GM12878 (cell line): ENCODE measurements at regions not wholly inside any gene's neighbourhood (a gene's known extent, or its start where the extent isn't known, plus 50 kb on each side); places are given as distances from the start of the nearest gene placed in this dataset.

Experiments
- ATAC-seq: fragments of 200-7000 bp; cut with Tn5 transposase; 3 replicates; pipeline ENCODE4 v1.9.1; 2020; ENCODE audit warnings: mild to moderate bottlenecking, moderate library complexity
- BruUV-seq: library from RNA; stranded (reverse); fragments of 400-500 nt; replicated peaks from 2 replicates; lab custom pipeline; 2021; lab: Mats Ljungman, UMichigan
- CTCF ChIA-PET: fragments of 300-600 bp; sonication (Branson Sonifier 250); formaldehyde crosslinking; extraction: SDS; loops from one replicate; lab custom pipeline; 2021; ENCODE audit warnings: inconsistent platforms; lab: Yijun Ruan, JAX
- POLR2A ChIA-PET: fragments of 350-600 bp; formaldehyde crosslinking; extraction: SDS; loops from one replicate; lab custom pipeline; 2021; ENCODE audit warnings: inconsistent platforms; lab: Charles Lee
- RAD21 ChIA-PET: fragments of 300-600 bp; sonication (Branson Sonifier 250); formaldehyde crosslinking; loops from one replicate; lab custom pipeline; 2023; ENCODE audit warnings: antibody characterized with exemption; ENCODE audit not compliant: unreplicated experiment; lab: Charles Lee
- SMC1A ChIA-PET: fragments of 300-600 bp; sonication (Branson Sonifier 250); formaldehyde crosslinking; loops from one replicate; lab custom pipeline; 2023; ENCODE audit not compliant: unreplicated experiment, uncharacterized antibody; lab: Charles Lee
- DNase-seq: peaks from one replicate; pipeline ENCODE4 v3.0.0-alpha.2; 2011; ENCODE audit warnings: low read depth, low spot score
- FAIRE-seq: peaks from 3 replicates; lab custom pipeline; 2011; peaks lifted over from hg19 to GRCh38; lab: Jason Lieb, UNC
- H2AFZ ChIP-seq: 2 replicates; pipeline ENCODE4 v1.6.0; 2011; ENCODE audit warnings: low read depth, low read length, control low read depth; ENCODE audit not compliant: control insufficient read depth
- H3K27ac ChIP-seq: 2 replicates; pipeline ENCODE4 v1.5.1; 2011; ENCODE audit warnings: control low read depth; ENCODE audit not compliant: control insufficient read depth, insufficient read depth
- H3K27me3 ChIP-seq, 2 experiments: replicated peaks in 1 of 2; 2 replicates each; pipeline versions ENCODE4 v1.6.0 to v1.6.1; 2011; ENCODE audit warnings: low read length in 1 of 2; ENCODE audit not compliant: control insufficient read depth in 2 of 2, insufficient read depth in 2 of 2
- H3K36me3 ChIP-seq, 2 experiments: 2 replicates each; pipeline ENCODE4 v1.5.1; 2011; ENCODE audit warnings: low read length in 1 of 2; ENCODE audit not compliant: control insufficient read depth in 2 of 2, insufficient read depth in 2 of 2
- H3K4me1 ChIP-seq: 2 replicates; pipeline ENCODE4 v1.6.1; 2011; ENCODE audit warnings: mild to moderate bottlenecking, low read length, moderate library complexity, mixed read lengths; ENCODE audit not compliant: control insufficient read depth, insufficient read depth
- H3K4me2 ChIP-seq: 2 replicates; pipeline ENCODE4 v1.6.0; 2011; ENCODE audit warnings: control low read depth; ENCODE audit not compliant: control insufficient read depth, insufficient read depth
- H3K4me3 ChIP-seq: fragments of 200-600 bp; sonication (generic); 2 replicates; pipeline ENCODE4 v1.5.1; 2016
- H3K79me2 ChIP-seq: 2 replicates; pipeline ENCODE4 v1.6.0; 2011; ENCODE audit warnings: low read length; ENCODE audit not compliant: control insufficient read depth, insufficient read depth
- H3K9ac ChIP-seq: 2 replicates; pipeline ENCODE4 v1.8.0; 2011; ENCODE audit warnings: low read length, control low read depth, mixed read lengths; ENCODE audit not compliant: control insufficient read depth, insufficient read depth
- H3K9me3 ChIP-seq: replicated peaks from 3 replicates; pipeline ENCODE4 v1.5.1; 2011; ENCODE audit warnings: mild to moderate bottlenecking, low read length; ENCODE audit not compliant: control insufficient read depth, insufficient read depth
- H4K20me1 ChIP-seq: 2 replicates; pipeline ENCODE4 v1.6.0; 2011; ENCODE audit not compliant: control insufficient read depth, insufficient read depth
- EED ChIP-seq: sonication (generic); IDR thresholded peaks from 2 replicates; pipeline ENCODE4 v1.6.1; 2016; ENCODE audit warnings: antibody characterized with exemption, low read depth
- REST ChIP-seq: IDR thresholded peaks from 2 replicates; pipeline ENCODE4 v1.6.1; 2012; ENCODE audit warnings: mild to moderate bottlenecking, low read depth, low read length
- TARDBP ChIP-seq: IDR thresholded peaks from 2 replicates; pipeline ENCODE4 v1.6.1; 2016; ENCODE audit warnings: borderline replicate concordance
- in situ Hi-C: fragments of 300-500 bp; cut with MboI; formaldehyde crosslinking; loops from 9 replicates; pipeline ENCODE4 v1.14.3; 2018; ENCODE audit warnings: mixed read lengths
- intact Hi-C: fragments of 100-400 bp; cut with micrococcal nuclease; formaldehyde crosslinking; loops from one replicate; pipeline ENCODE4 v1.14.2; 2022; ENCODE audit not compliant: unreplicated experiment
- TF ChIP-seq, protein P1 (sequence below): fragments of 450-650 bp; IDR thresholded peaks from 2 replicates; pipeline ENCODE4 v1.6.1; 2016; ENCODE audit warnings: mild to moderate bottlenecking

GRCh38 chr12:73547421-73547820, 990.2 kb upstream of the ATXN7L3B start:
- no peaks in the 10 kb centered on the region for H3K9me3 ChIP-seq
- H2AFZ ChIP-seq = no peak overlapping the region
- H4K20me1 ChIP-seq = no peaks in the 10 kb centered on the region
- no peak overlapping the region for H3K27ac ChIP-seq
- no peak for TF ChIP-seq REST
- TF ChIP-seq, protein P1, sequence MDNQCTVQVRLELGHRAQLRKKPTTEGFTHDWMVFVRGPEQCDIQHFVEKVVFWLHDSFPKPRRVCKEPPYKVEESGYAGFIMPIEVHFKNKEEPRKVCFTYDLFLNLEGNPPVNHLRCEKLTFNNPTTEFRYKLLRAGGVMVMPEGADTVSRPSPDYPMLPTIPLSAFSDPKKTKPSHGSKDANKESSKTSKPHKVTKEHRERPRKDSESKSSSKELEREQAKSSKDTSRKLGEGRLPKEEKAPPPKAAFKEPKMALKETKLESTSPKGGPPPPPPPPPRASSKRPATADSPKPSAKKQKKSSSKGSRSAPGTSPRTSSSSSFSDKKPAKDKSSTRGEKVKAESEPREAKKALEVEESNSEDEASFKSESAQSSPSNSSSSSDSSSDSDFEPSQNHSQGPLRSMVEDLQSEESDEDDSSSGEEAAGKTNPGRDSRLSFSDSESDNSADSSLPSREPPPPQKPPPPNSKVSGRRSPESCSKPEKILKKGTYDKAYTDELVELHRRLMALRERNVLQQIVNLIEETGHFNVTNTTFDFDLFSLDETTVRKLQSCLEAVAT = no peak
- TF ChIP-seq EED = no peak
- TF ChIP-seq TARDBP = no peak
- H3K27me3 ChIP-seq = no peaks in the 10 kb centered on the region
- H3K9ac ChIP-seq = no peak overlapping the region
- no peak for FAIRE-seq
- ChIA-PET POLR2A (no interaction called here), RAD21 (no interaction called here), SMC1A (interaction anchor here (1.6 kb wide), 1 partner anchor 12 kb away, joined by 4 read pairs; no protein-coding TSS in a partner anchor), CTCF (interaction anchor here (0.6 kb wide), 1 partner anchor 824 kb away, joined by 4 read pairs; no protein-coding TSS in a partner anchor)
- intact Hi-C loops = no loop called here
- no peak for ATAC-seq
- H3K4me1 ChIP-seq = no peaks in the 10 kb centered on the region
- no peak overlapping the region for H3K4me2 ChIP-seq
- DNase-seq = no peak
- no TSS peak for BruUV-seq
- in situ Hi-C loops = no loop called here
- no peaks in the 10 kb centered on the region for H3K36me3 ChIP-seq
- no peak overlapping the region for H3K4me3 ChIP-seq
- no peaks in the 10 kb centered on the region for H3K79me2 ChIP-seq
